ENCODE measurements at regions not wholly inside any gene's neighbourhood (a gene's known extent, or its start where the extent isn't known, plus 50 kb on each side); places are given as distances from the start of the nearest gene placed in this dataset.

- no peak for DNase-seq (ENCODE audit: low spot score)
Measured at GRCh38 chr4:100803751-100804150, 285.9 kb upstream of the EMCN start.

GRCh38 chr4:100799761-100800539 is 282.1 kb upstream of the EMCN start:
- no peak for DNase-seq (ENCODE audit: low spot score)

- no peak for DNase-seq (ENCODE audit: low spot score)
Measured at GRCh38 chr4:100797791-100798190, 280.0 kb upstream of the EMCN start.

GRCh38 chr4:100797356-100797755 is 279.5 kb upstream of the EMCN start:
- no peak for DNase-seq (ENCODE audit: low spot score)

- no peak for DNase-seq (ENCODE audit: low spot score)
Measured at GRCh38 chr4:100796332-100796731, 278.5 kb upstream of the EMCN start.

- no peak for DNase-seq (ENCODE audit: low spot score)
Measured at GRCh38 chr4:100795581-100795980, 277.8 kb upstream of the EMCN start.

GRCh38 chr4:100790836-100791615 is 273.2 kb upstream of the EMCN start:
- no peak for DNase-seq (ENCODE audit: low spot score)

GRCh38 chr4:100789991-100790390 is 272.2 kb upstream of the EMCN start:
- DNase-seq (ENCODE audit: low spot score), result no peak

GRCh38 chr4:100786481-100786880 is 268.7 kb upstream of the EMCN start:
- DNase-seq (ENCODE audit: low spot score), result no peak

GRCh38 chr4:100782356-100782755 is 264.5 kb upstream of the EMCN start:
- no peak for DNase-seq (ENCODE audit: low spot score)

- DNase-seq (ENCODE audit: low spot score), result no peak
Measured at GRCh38 chr4:100781435-100781834, 263.6 kb upstream of the EMCN start.

GRCh38 chr4:100780126-100780525 is 262.3 kb upstream of the EMCN start:
- no peak for DNase-seq (ENCODE audit: low spot score)

GRCh38 chr4:100778431-100778830 is 260.6 kb upstream of the EMCN start:
- no peak for DNase-seq (ENCODE audit: low spot score)

- DNase-seq (ENCODE audit: low spot score), result no peak
Measured at GRCh38 chr4:100762738-100763137, 244.9 kb upstream of the EMCN start.

GRCh38 chr4:100754751-100755150 is 236.9 kb upstream of the EMCN start:
- DNase-seq (ENCODE audit: low spot score), result no peak

- no peak for DNase-seq (ENCODE audit: low spot score)
Measured at GRCh38 chr4:100746141-100746739, 228.4 kb upstream of the EMCN start.

- DNase-seq (ENCODE audit: low spot score), result no peak
Measured at GRCh38 chr4:100742045-100742444, 224.2 kb upstream of the EMCN start.

GRCh38 chr4:100739426-100739825 is 221.6 kb upstream of the EMCN start:
- no peak for DNase-seq (ENCODE audit: low spot score)

GRCh38 chr4:100738196-100739165 is 220.7 kb upstream of the EMCN start:
- DNase-seq (ENCODE audit: low spot score), result peak; percentile 11

GRCh38 chr4:100736641-100737451 is 219.0 kb upstream of the EMCN start:
- DNase-seq (ENCODE audit: low spot score), result no peak

GRCh38 chr4:100728861-100729260 is 211.0 kb upstream of the EMCN start:
- DNase-seq (ENCODE audit: low spot score), result no peak
